Fibroblast of lung (primary cell): ENCODE measurements at regions not wholly inside any gene's neighbourhood (a gene's known extent, or its start where the extent isn't known, plus 50 kb on each side); places are given as distances from the start of the nearest gene placed in this dataset.

ENCODE experiments used
- EZH2 ChIP-seq: IDR thresholded peaks from 2 replicates; pipeline ENCODE4 v1.5.1; 2012; ENCODE audit warnings: low read length, control low read depth, mild to moderate bottlenecking; ENCODE audit errors: missing control alignments
- TF ChIP-seq, protein P1 (sequence below), 2 donors: IDR thresholded peaks in 1 of 2; conservative IDR thresholded peaks in 1 of 2; 1 replicate in 1 of 2; 2 replicates in 1 of 2; pipeline ENCODE4 v1.5.1; 2011 to 2012; ENCODE audit warnings: low read length in 2 of 2, control low read depth in 1 of 2, inconsistent platforms in 1 of 2, low read depth in 1 of 2, mild to moderate bottlenecking in 1 of 2

DNA sequence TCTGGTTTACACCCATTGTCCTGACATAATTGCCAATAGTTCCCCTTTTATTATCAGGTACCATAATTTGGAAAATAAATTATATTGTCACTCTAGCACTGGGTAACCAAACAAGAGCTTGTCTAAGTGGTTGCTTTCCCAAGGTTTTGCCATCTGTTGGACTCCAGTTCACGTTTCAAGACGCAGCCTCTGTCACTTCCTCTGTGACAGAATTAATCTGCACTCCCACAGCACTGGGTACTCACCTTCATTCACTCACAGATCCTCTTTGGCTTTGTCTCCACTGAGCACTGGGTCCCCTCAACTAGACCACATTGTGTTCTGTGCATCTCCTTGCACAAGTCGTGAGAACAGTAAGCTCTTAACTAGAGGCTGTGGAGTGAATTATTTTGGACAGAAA is 123.6 kb upstream of the JUN start:
- TF ChIP-seq EZH2 = no peak
- TF ChIP-seq, protein P1, sequence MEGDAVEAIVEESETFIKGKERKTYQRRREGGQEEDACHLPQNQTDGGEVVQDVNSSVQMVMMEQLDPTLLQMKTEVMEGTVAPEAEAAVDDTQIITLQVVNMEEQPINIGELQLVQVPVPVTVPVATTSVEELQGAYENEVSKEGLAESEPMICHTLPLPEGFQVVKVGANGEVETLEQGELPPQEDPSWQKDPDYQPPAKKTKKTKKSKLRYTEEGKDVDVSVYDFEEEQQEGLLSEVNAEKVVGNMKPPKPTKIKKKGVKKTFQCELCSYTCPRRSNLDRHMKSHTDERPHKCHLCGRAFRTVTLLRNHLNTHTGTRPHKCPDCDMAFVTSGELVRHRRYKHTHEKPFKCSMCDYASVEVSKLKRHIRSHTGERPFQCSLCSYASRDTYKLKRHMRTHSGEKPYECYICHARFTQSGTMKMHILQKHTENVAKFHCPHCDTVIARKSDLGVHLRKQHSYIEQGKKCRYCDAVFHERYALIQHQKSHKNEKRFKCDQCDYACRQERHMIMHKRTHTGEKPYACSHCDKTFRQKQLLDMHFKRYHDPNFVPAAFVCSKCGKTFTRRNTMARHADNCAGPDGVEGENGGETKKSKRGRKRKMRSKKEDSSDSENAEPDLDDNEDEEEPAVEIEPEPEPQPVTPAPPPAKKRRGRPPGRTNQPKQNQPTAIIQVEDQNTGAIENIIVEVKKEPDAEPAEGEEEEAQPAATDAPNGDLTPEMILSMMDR (conservative IDR thresholded peaks at IDR 0.05 in 1 of 2, IDR thresholded peaks at IDR 0.05 in 1 of 2; ENCODE audit: low read depth in 1 of 2, low read length in 2 of 2) = no peak
